SK-N-SH treated with all-trans-retinoic acid at 6 μM for 48 hours (cell line): ENCODE measurements at regions not wholly inside any gene's neighbourhood (a gene's known extent, or its start where the extent isn't known, plus 50 kb on each side); places are given as distances from the start of the nearest gene placed in this dataset.

Source experiments
- GLIS3 ChIP-seq: fragments of 250-450 bp; sonication (Bioruptor Pico); IDR thresholded peaks from 2 replicates; pipeline ENCODE4 v1.5.0; 2020; ENCODE audit warnings: mild to moderate bottlenecking, moderate library complexity
- OSR1 ChIP-seq: fragments of 250-450 bp; sonication (Bioruptor Pico); IDR thresholded peaks from 2 replicates; pipeline ENCODE4 v1.8.0; 2022; ENCODE audit warnings: moderate library complexity, mild to moderate bottlenecking, inconsistent platforms
- POU6F1 ChIP-seq: fragments of 250-450 bp; sonication (Bioruptor Pico); IDR thresholded peaks from 2 replicates; pipeline ENCODE4 v1.8.0; 2021; ENCODE audit warnings: low read depth, mild to moderate bottlenecking, moderate library complexity, borderline replicate concordance
- SNAI2 ChIP-seq: fragments of 250-450 bp; sonication (Bioruptor Pico); IDR thresholded peaks from 2 replicates; pipeline ENCODE4 v1.5.0; 2020; ENCODE audit warnings: mild to moderate bottlenecking, moderate library complexity
- TSHZ2 ChIP-seq: fragments of 250-450 bp; sonication (Bioruptor Pico); IDR thresholded peaks from 2 replicates; pipeline ENCODE4 v1.5.0; 2020; ENCODE audit warnings: mild to moderate bottlenecking, moderate library complexity
- ZFP3 ChIP-seq: fragments of 250-450 bp; sonication (Bioruptor Pico); IDR thresholded peaks from 2 replicates; pipeline ENCODE4 v1.5.0; 2020; ENCODE audit warnings: mild to moderate bottlenecking, moderate library complexity
- ZFP30 ChIP-seq: fragments of 450-650 bp; formaldehyde crosslinking; IDR thresholded peaks from 2 replicates; pipeline ENCODE4 v1.5.0; 2022; ENCODE audit warnings: mild to moderate bottlenecking, moderate library complexity
- TF ChIP-seq, protein P1 (sequence below): fragments of 250-450 bp; sonication (Bioruptor Pico); IDR thresholded peaks from 2 replicates; pipeline ENCODE4 v1.8.0; 2020; ENCODE audit warnings: mild to moderate bottlenecking, moderate library complexity, borderline replicate concordance

DNA sequence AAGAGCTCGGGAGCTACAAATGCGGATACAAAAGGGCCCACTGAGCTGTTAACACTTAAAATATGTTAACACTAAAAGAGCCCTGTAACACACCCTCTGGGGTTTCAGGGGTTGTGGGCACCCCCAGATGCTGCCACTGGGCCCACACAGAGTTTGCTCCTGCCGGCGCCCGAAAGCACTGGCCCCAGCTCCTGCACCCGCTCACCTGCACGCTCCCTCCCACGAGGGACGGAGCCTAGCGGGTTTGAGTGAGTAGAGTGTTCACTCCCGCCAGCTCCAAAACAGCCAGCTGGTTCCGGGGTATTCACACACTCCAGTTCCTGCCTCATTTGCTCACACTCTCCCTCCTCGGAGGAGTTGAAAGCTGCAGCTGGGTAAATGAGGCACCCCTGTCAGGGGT lies 357.7 kb downstream of the ETNK1 start:
- TF ChIP-seq GLIS3 (CRISPR knock-in tag) = no peak
- TF ChIP-seq OSR1 (CRISPR knock-in tag) = no peak
- TF ChIP-seq TSHZ2 (CRISPR knock-in tag) = no peak
- TF ChIP-seq, protein P1, sequence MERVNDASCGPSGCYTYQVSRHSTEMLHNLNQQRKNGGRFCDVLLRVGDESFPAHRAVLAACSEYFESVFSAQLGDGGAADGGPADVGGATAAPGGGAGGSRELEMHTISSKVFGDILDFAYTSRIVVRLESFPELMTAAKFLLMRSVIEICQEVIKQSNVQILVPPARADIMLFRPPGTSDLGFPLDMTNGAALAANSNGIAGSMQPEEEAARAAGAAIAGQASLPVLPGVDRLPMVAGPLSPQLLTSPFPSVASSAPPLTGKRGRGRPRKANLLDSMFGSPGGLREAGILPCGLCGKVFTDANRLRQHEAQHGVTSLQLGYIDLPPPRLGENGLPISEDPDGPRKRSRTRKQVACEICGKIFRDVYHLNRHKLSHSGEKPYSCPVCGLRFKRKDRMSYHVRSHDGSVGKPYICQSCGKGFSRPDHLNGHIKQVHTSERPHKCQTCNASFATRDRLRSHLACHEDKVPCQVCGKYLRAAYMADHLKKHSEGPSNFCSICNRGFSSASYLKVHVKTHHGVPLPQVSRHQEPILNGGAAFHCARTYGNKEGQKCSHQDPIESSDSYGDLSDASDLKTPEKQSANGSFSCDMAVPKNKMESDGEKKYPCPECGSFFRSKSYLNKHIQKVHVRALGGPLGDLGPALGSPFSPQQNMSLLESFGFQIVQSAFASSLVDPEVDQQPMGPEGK (CRISPR knock-in tag) = no peak
- no peak for TF ChIP-seq SNAI2 (CRISPR knock-in tag)
- TF ChIP-seq POU6F1 (CRISPR knock-in tag) = no peak
- TF ChIP-seq ZFP3 = no peak
- no peak for TF ChIP-seq ZFP30 (CRISPR knock-in tag)
